Progenitor cell of endocrine pancreas (in vitro differentiated cells): ENCODE measurements at regions not wholly inside any gene's neighbourhood (a gene's known extent, or its start where the extent isn't known, plus 50 kb on each side); places are given as distances from the start of the nearest gene placed in this dataset.
"Not testable (repeated sequence)": the region's sequence is repeated elsewhere in the genome, so short reads cannot be mapped to it uniquely, and the experiment has no call there.

ENCODE experiments used
- DNase-seq: peaks from one replicate; pipeline ENCODE4 v3.0.0; 2021; ENCODE audit warnings: low spot score; ENCODE audit not compliant: unreplicated experiment
- H3K27ac Mint-ChIP-seq: 2 replicates; pipeline ENCODE4 v1.8.0; 2021; ENCODE audit warnings: mild to moderate bottlenecking, moderate library complexity, mixed read lengths
- H3K27me3 Mint-ChIP-seq: 2 replicates; pipeline ENCODE4 v1.8.0; 2021; ENCODE audit warnings: mixed read lengths
- H3K36me3 Mint-ChIP-seq: 2 replicates; pipeline ENCODE4 v1.8.0; 2022; ENCODE audit warnings: mixed read lengths; ENCODE audit not compliant: insufficient read depth
- H3K4me1 Mint-ChIP-seq: 2 replicates; pipeline ENCODE4 v1.8.0; 2021; ENCODE audit warnings: low read depth, mixed read lengths
- H3K4me3 Mint-ChIP-seq: 2 replicates; pipeline ENCODE4 v1.8.0; 2021; ENCODE audit warnings: low read depth, mild to moderate bottlenecking, moderate library complexity, mixed read lengths
- H3K9me3 Mint-ChIP-seq: 2 replicates; pipeline ENCODE4 v1.8.0; 2021; ENCODE audit warnings: low read depth, mixed read lengths
- TF ChIP-seq, protein P1 (sequence below): fragments of 200-600 bp; sonication (generic); IDR thresholded peaks from one replicate; pipeline ENCODE4 v1.5.0; 2021; ENCODE audit warnings: antibody characterized with exemption, mild to moderate bottlenecking; ENCODE audit not compliant: unreplicated experiment

GRCh38 chr5:136736021-136736420 is 370.7 kb upstream of the TRPC7 start:
- DNase-seq: no peak
- peaks cover 16% of the 10 kb centered on the region for H3K9me3 Mint-ChIP-seq
- H3K27me3 Mint-ChIP-seq: peaks cover 3% of the 10 kb centered on the region
- no peaks in the 10 kb centered on the region for H3K36me3 Mint-ChIP-seq
- H3K4me1 Mint-ChIP-seq: peaks cover 28% of the 10 kb centered on the region
- H3K27ac Mint-ChIP-seq: peak overlapping the region; percentile 79
- peak overlapping the region; percentile 50 for H3K4me3 Mint-ChIP-seq
- TF ChIP-seq, protein P1, sequence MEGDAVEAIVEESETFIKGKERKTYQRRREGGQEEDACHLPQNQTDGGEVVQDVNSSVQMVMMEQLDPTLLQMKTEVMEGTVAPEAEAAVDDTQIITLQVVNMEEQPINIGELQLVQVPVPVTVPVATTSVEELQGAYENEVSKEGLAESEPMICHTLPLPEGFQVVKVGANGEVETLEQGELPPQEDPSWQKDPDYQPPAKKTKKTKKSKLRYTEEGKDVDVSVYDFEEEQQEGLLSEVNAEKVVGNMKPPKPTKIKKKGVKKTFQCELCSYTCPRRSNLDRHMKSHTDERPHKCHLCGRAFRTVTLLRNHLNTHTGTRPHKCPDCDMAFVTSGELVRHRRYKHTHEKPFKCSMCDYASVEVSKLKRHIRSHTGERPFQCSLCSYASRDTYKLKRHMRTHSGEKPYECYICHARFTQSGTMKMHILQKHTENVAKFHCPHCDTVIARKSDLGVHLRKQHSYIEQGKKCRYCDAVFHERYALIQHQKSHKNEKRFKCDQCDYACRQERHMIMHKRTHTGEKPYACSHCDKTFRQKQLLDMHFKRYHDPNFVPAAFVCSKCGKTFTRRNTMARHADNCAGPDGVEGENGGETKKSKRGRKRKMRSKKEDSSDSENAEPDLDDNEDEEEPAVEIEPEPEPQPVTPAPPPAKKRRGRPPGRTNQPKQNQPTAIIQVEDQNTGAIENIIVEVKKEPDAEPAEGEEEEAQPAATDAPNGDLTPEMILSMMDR: no peak

DNA sequence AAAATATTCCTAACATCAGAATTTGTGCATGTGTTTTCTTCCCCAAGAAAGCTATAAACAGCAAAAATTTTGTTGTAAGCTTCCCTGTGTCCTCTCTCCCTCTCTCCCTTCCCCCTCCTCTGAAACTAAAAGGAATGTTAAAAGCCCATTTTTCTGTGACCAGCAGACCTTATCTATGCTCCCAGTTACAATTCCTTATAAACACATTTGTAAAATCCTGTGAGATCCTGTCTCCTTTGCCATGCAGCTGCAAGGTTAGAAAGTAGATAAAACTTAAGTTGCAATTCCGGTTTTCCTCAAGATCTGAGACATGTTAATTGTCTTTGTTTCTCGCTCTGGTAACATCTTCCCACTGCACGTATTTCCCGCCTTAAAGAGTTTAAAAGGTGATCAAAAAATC is 370.3 kb upstream of the TRPC7 start:
- Mint-ChIP-seq H3K27ac (peak overlapping the region; percentile 79), H3K4me3 (peak overlapping the region; percentile 50), H3K9me3 (peaks cover 16% of the 10 kb centered on the region), H3K4me1 (peaks cover 28% of the 10 kb centered on the region)
- DNase-seq, H3K27me3 Mint-ChIP-seq, H3K36me3 Mint-ChIP-seq: not testable (repeated sequence)

GRCh38 chr5:136734628-136735027 is 369.3 kb upstream of the TRPC7 start:
- Mint-ChIP-seq H3K27ac (peak overlapping the region; percentile 15), H3K27me3 (peaks cover 3% of the 10 kb centered on the region), H3K36me3 (no peaks in the 10 kb centered on the region), H3K4me1 (peaks cover 30% of the 10 kb centered on the region), H3K4me3 (no peak overlapping the region), H3K9me3 (peaks cover 16% of the 10 kb centered on the region)
- TF ChIP-seq, protein P1: no peak
- DNase-seq: no peak

- Mint-ChIP-seq H3K36me3 (no peaks in the 10 kb centered on the region), H3K4me1 (peaks cover 30% of the 10 kb centered on the region), H3K27ac (no peak overlapping the region), H3K27me3 (no peaks in the 10 kb centered on the region), H3K9me3 (peaks cover 7% of the 10 kb centered on the region), H3K4me3 (no peak overlapping the region)
- DNase-seq: no peak
- TF ChIP-seq, protein P1: no peak
Observed at GRCh38 chr5:136732751-136733150, 367.4 kb upstream of the TRPC7 start.

- DNase-seq: no peak
- TF ChIP-seq, protein P1: no peak
- no peak overlapping the region for H3K27ac Mint-ChIP-seq
- H3K9me3 Mint-ChIP-seq: peaks cover 2% of the 10 kb centered on the region
- peaks cover 28% of the 10 kb centered on the region for H3K4me1 Mint-ChIP-seq
- no peaks in the 10 kb centered on the region for H3K36me3 Mint-ChIP-seq
- H3K27me3 Mint-ChIP-seq: no peaks in the 10 kb centered on the region
- no peak overlapping the region for H3K4me3 Mint-ChIP-seq
Observed at GRCh38 chr5:136731241-136731900, 366.0 kb upstream of the TRPC7 start.

DNA sequence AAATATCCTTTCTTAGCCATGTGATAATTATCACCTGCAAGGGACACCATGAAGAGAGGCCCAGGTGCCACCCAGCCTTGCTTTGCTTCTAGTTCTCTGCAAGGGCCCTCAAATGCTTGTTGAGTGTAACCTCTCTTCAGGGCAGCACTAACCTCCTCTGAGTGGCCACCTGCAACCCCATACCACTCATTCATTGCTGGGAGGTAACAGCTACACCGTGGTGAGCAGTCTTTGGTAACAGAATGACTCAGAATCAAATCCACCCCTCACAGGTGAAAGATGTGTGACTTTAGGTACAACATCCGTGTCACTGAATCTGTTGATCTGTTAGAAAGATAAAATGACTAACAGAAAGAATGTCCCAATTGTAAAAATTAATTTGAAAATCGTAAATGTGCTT is 365.1 kb upstream of the TRPC7 start:
- Mint-ChIP-seq H3K4me1 (peaks cover 18% of the 10 kb centered on the region), H3K36me3 (no peaks in the 10 kb centered on the region), H3K27me3 (no peaks in the 10 kb centered on the region), H3K27ac (no peak overlapping the region), H3K9me3 (peaks cover 2% of the 10 kb centered on the region), H3K4me3 (no peak overlapping the region)
- no peak for DNase-seq
- TF ChIP-seq, protein P1: no peak
